Smooth muscle cell (in vitro differentiated cells): ENCODE measurements at regions not wholly inside any gene's neighbourhood (a gene's known extent, or its start where the extent isn't known, plus 50 kb on each side); places are given as distances from the start of the nearest gene placed in this dataset.
"Not testable (repeated sequence)": the region's sequence is repeated elsewhere in the genome, so short reads cannot be mapped to it uniquely, and the experiment has no call there.

Experiments used
- DNase-seq: peaks from one replicate; lab custom pipeline; 2025; ENCODE audit not compliant: unreplicated experiment; lab: John Stamatoyannopoulos, UW
- H2AFZ ChIP-seq: fragments of 200-600 bp; sonication (generic); 2 replicates; pipeline ENCODE4 v1.6.0; 2016; ENCODE audit warnings: antibody characterized with exemption, low read depth, mild to moderate bottlenecking
- H3F3A ChIP-seq: fragments of 200-600 bp; sonication (generic); 2 replicates; pipeline ENCODE4 v1.6.0; 2017; ENCODE audit warnings: antibody characterized with exemption, low read depth
- H3K27ac ChIP-seq: fragments of 200-600 bp; sonication (generic); 2 replicates; pipeline ENCODE4 v1.5.1; 2016; ENCODE audit warnings: low read depth, mild to moderate bottlenecking
- H3K27me3 ChIP-seq: fragments of 200-600 bp; sonication (generic); 2 replicates; pipeline ENCODE4 v1.6.1; 2016; ENCODE audit warnings: low read depth, mild to moderate bottlenecking
- H3K36me3 ChIP-seq: fragments of 200-600 bp; sonication (generic); 2 replicates; pipeline ENCODE4 v1.5.1; 2016; ENCODE audit warnings: low read depth
- H3K4me1 ChIP-seq: fragments of 200-600 bp; sonication (generic); 2 replicates; pipeline ENCODE4 v1.5.1; 2016; ENCODE audit warnings: low read depth
- H3K4me2 ChIP-seq: fragments of 200-600 bp; sonication (generic); 2 replicates; pipeline ENCODE4 v1.6.0; 2016; ENCODE audit warnings: mild to moderate bottlenecking
- H3K4me3 ChIP-seq: fragments of 200-600 bp; sonication (generic); 2 replicates; pipeline ENCODE4 v1.5.1; 2016; ENCODE audit warnings: mild to moderate bottlenecking
- H3K79me2 ChIP-seq: fragments of 200-600 bp; sonication (generic); 2 replicates; pipeline ENCODE4 v1.6.0; 2016; ENCODE audit warnings: low read depth, mild to moderate bottlenecking
- H3K9ac ChIP-seq: fragments of 200-600 bp; sonication (generic); 2 replicates; pipeline ENCODE4 v1.6.0; 2016; ENCODE audit warnings: low read depth
- H3K9me3 ChIP-seq: fragments of 200-600 bp; sonication (generic); replicated peaks from 2 replicates; pipeline ENCODE4 v1.5.1; 2016; ENCODE audit warnings: low read depth
- H4K20me1 ChIP-seq: fragments of 200-600 bp; sonication (generic); 2 replicates; pipeline ENCODE4 v1.6.0; 2016; ENCODE audit warnings: low read depth
- CTCF ChIP-seq: fragments of 200-600 bp; sonication (generic); IDR thresholded peaks from 2 replicates; pipeline ENCODE4 v1.5.1; 2017; ENCODE audit warnings: borderline replicate concordance, mild to moderate bottlenecking, antibody characterized with exemption; ENCODE audit not compliant: insufficient read depth, poor library complexity, severe bottlenecking
- WGBS: methylation state at CpG from one replicate; pipeline ENCODE4 v1.1.7; 2016; ENCODE audit warnings: low lambda C conversion rate; 5-methylcytosine and 5-hydroxymethylcytosine counted together

GRCh38 chr14:40674502-40674901 lies 932.2 kb upstream of the LRFN5 start:
- H3F3A ChIP-seq, result no peaks in the 10 kb centered on the region
- H3K4me3 ChIP-seq, result no peak overlapping the region
- DNase-seq, result no peak
- WGBS, result 85% methylated on average over 1 of the region's 1 CpG
- H3K9me3 ChIP-seq, result no peaks in the 10 kb centered on the region
- no peaks in the 10 kb centered on the region for H3K27me3 ChIP-seq
- no peak overlapping the region for H3K9ac ChIP-seq
- no peaks in the 10 kb centered on the region for H4K20me1 ChIP-seq
- H3K4me2 ChIP-seq, result no peak overlapping the region
- no peaks in the 10 kb centered on the region for H3K36me3 ChIP-seq
- no peak overlapping the region for H3K27ac ChIP-seq
- H3K4me1 ChIP-seq, result no peaks in the 10 kb centered on the region
- H2AFZ ChIP-seq, result no peak overlapping the region
- H3K79me2 ChIP-seq, result no peaks in the 10 kb centered on the region
- TF ChIP-seq CTCF, result no peak

DNA sequence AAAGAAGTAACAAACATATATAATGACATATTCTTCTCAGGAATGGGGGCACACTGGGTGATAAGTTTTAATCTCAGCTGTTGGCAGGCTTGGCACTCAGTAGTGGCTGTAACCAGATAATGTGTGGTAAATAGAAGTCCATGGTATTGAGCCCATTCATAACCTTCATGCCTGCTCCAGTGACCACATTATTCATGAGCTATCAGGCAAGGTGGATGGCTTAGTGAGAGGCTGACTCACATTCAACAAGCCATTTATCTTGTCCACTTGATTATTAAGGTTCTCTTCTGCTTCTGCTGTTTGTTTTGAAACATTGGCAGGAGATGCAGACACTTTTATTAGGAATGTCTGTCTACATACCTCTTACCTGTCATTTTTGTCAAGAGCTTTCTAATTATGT lies 950.4 kb upstream of the LRFN5 start:
- no peaks in the 10 kb centered on the region for H3K36me3 ChIP-seq
- no peak overlapping the region for H3K4me3 ChIP-seq
- no peak for TF ChIP-seq CTCF
- no peaks in the 10 kb centered on the region for H4K20me1 ChIP-seq
- H3K4me2 ChIP-seq, result no peak overlapping the region
- no peaks in the 10 kb centered on the region for H3K79me2 ChIP-seq
- no peaks in the 10 kb centered on the region for H3F3A ChIP-seq
- no peak overlapping the region for H3K9ac ChIP-seq
- H3K9me3 ChIP-seq, result no peaks in the 10 kb centered on the region
- H3K4me1 ChIP-seq, result no peaks in the 10 kb centered on the region
- H3K27me3 ChIP-seq, result no peaks in the 10 kb centered on the region
- no peak overlapping the region for H3K27ac ChIP-seq
- no peak for DNase-seq
- no peak overlapping the region for H2AFZ ChIP-seq

GRCh38 chr14:40652089-40652691 lies 954.5 kb upstream of the LRFN5 start:
- no peaks in the 10 kb centered on the region for H3K4me1 ChIP-seq
- no peaks in the 10 kb centered on the region for H3K36me3 ChIP-seq
- no peaks in the 10 kb centered on the region for H3K79me2 ChIP-seq
- no peaks in the 10 kb centered on the region for H3F3A ChIP-seq
- no peak overlapping the region for H3K4me3 ChIP-seq
- no peaks in the 10 kb centered on the region for H4K20me1 ChIP-seq
- TF ChIP-seq CTCF, result no peak
- H3K27ac ChIP-seq, result no peak overlapping the region
- H2AFZ ChIP-seq, result no peak overlapping the region
- DNase-seq, result no peak
- H3K9ac ChIP-seq, result no peak overlapping the region
- H3K9me3 ChIP-seq, result no peaks in the 10 kb centered on the region
- H3K27me3 ChIP-seq, result no peaks in the 10 kb centered on the region
- H3K4me2 ChIP-seq, result no peak overlapping the region

DNA sequence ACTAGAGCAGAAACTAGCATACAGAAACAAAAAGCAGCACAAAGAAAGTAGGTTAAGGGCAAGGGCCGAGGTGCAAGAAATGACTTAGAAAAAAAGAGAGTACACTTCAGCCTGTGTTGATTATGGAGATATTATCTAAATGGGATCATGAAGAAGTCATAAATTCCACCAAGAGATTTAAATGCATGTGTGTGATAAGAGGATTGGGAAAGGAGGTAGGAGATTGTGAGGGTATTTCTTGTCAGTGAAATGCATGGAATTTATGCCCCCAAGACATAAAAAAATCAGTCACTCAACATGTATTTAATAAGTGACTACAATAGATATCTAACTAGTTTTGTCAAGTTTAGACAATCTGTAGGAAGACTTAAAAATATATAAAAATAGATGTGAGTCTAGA lies 976.2 kb upstream of the LRFN5 start:
- Histone ChIP-seq H3K36me3 (no peaks in the 10 kb centered on the region), H3K27me3 (no peaks in the 10 kb centered on the region), H3K4me3 (peak overlapping the region; percentile 60), H3K27ac (no peak overlapping the region), H3K9me3 (no peaks in the 10 kb centered on the region), H3K79me2 (no peaks in the 10 kb centered on the region), H3K4me2 (peak overlapping the region; percentile 87), H3F3A (no peaks in the 10 kb centered on the region), H3K4me1 (no peaks in the 10 kb centered on the region), H4K20me1 (no peaks in the 10 kb centered on the region), H2AFZ (peak overlapping the region; percentile 89), H3K9ac (peak overlapping the region; percentile 51)
- no peak for DNase-seq
- WGBS, result 36% methylated on average over 1 of the region's 1 CpG
- TF ChIP-seq CTCF, result no peak

GRCh38 chr14:40629551-40630137 lies 977.0 kb upstream of the LRFN5 start:
- H3F3A ChIP-seq, H3K79me2 ChIP-seq, H3K4me1 ChIP-seq, H3K9me3 ChIP-seq, H4K20me1 ChIP-seq, H3K36me3 ChIP-seq, H3K27ac ChIP-seq, H3K27me3 ChIP-seq: not testable (repeated sequence)
- peak overlapping the region; percentile 87 for H3K4me2 ChIP-seq
- peak overlapping the region; percentile 89 for H2AFZ ChIP-seq
- H3K9ac ChIP-seq, result peak overlapping the region; percentile 51
- peak overlapping the region; percentile 60 for H3K4me3 ChIP-seq
- peak; percentile 35 for DNase-seq
- 43% methylated on average over 27 of the region's 44 CpGs for WGBS
